ENCODE measurements at regions not wholly inside any gene's neighbourhood (a gene's known extent, or its start where the extent isn't known, plus 50 kb on each side); places are given as distances from the start of the nearest gene placed in this dataset.

GRCh38 chr20:48126227-48126740, 341.0 kb upstream of the SULF2 start (continued):
- TF ChIP-seq, protein P1, sequence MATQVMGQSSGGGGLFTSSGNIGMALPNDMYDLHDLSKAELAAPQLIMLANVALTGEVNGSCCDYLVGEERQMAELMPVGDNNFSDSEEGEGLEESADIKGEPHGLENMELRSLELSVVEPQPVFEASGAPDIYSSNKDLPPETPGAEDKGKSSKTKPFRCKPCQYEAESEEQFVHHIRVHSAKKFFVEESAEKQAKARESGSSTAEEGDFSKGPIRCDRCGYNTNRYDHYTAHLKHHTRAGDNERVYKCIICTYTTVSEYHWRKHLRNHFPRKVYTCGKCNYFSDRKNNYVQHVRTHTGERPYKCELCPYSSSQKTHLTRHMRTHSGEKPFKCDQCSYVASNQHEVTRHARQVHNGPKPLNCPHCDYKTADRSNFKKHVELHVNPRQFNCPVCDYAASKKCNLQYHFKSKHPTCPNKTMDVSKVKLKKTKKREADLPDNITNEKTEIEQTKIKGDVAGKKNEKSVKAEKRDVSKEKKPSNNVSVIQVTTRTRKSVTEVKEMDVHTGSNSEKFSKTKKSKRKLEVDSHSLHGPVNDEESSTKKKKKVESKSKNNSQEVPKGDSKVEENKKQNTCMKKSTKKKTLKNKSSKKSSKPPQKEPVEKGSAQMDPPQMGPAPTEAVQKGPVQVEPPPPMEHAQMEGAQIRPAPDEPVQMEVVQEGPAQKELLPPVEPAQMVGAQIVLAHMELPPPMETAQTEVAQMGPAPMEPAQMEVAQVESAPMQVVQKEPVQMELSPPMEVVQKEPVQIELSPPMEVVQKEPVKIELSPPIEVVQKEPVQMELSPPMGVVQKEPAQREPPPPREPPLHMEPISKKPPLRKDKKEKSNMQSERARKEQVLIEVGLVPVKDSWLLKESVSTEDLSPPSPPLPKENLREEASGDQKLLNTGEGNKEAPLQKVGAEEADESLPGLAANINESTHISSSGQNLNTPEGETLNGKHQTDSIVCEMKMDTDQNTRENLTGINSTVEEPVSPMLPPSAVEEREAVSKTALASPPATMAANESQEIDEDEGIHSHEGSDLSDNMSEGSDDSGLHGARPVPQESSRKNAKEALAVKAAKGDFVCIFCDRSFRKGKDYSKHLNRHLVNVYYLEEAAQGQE (IDR thresholded peaks at IDR 0.05; ENCODE audit: borderline replicate concordance in 1 of 2, low read depth in 1 of 2, low read length in 2 of 2), result no peak
- TF ChIP-seq, protein P2, sequence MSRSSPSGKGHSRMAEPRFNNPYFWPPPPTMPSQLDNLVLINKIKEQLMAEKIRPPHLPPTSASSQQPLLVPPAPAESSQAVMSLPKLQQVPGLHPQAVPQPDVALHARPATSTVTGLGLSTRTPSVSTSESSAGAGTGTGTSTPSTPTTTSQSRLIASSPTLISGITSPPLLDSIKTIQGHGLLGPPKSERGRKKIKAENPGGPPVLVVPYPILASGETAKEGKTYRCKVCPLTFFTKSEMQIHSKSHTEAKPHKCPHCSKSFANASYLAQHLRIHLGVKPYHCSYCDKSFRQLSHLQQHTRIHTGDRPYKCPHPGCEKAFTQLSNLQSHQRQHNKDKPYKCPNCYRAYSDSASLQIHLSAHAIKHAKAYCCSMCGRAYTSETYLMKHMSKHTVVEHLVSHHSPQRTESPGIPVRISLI (CRISPR knock-in tag; IDR thresholded peaks at IDR 0.05; ENCODE audit: borderline replicate concordance), result no peak
- TF ChIP-seq, protein P3, sequence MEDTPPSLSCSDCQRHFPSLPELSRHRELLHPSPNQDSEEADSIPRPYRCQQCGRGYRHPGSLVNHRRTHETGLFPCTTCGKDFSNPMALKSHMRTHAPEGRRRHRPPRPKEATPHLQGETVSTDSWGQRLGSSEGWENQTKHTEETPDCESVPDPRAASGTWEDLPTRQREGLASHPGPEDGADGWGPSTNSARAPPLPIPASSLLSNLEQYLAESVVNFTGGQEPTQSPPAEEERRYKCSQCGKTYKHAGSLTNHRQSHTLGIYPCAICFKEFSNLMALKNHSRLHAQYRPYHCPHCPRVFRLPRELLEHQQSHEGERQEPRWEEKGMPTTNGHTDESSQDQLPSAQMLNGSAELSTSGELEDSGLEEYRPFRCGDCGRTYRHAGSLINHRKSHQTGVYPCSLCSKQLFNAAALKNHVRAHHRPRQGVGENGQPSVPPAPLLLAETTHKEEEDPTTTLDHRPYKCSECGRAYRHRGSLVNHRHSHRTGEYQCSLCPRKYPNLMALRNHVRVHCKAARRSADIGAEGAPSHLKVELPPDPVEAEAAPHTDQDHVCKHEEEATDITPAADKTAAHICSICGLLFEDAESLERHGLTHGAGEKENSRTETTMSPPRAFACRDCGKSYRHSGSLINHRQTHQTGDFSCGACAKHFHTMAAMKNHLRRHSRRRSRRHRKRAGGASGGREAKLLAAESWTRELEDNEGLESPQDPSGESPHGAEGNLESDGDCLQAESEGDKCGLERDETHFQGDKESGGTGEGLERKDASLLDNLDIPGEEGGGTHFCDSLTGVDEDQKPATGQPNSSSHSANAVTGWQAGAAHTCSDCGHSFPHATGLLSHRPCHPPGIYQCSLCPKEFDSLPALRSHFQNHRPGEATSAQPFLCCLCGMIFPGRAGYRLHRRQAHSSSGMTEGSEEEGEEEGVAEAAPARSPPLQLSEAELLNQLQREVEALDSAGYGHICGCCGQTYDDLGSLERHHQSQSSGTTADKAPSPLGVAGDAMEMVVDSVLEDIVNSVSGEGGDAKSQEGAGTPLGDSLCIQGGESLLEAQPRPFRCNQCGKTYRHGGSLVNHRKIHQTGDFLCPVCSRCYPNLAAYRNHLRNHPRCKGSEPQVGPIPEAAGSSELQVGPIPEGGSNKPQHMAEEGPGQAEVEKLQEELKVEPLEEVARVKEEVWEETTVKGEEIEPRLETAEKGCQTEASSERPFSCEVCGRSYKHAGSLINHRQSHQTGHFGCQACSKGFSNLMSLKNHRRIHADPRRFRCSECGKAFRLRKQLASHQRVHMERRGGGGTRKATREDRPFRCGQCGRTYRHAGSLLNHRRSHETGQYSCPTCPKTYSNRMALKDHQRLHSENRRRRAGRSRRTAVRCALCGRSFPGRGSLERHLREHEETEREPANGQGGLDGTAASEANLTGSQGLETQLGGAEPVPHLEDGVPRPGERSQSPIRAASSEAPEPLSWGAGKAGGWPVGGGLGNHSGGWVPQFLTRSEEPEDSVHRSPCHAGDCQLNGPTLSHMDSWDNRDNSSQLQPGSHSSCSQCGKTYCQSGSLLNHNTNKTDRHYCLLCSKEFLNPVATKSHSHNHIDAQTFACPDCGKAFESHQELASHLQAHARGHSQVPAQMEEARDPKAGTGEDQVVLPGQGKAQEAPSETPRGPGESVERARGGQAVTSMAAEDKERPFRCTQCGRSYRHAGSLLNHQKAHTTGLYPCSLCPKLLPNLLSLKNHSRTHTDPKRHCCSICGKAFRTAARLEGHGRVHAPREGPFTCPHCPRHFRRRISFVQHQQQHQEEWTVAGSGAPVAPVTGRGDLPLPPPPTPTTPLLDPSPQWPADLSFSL (CRISPR knock-in tag; IDR thresholded peaks at IDR 0.05), result no peak
- TF ChIP-seq, protein P4, sequence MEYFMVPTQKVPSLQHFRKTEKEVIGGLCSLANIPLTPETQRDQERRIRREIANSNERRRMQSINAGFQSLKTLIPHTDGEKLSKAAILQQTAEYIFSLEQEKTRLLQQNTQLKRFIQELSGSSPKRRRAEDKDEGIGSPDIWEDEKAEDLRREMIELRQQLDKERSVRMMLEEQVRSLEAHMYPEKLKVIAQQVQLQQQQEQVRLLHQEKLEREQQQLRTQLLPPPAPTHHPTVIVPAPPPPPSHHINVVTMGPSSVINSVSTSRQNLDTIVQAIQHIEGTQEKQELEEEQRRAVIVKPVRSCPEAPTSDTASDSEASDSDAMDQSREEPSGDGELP (IDR thresholded peaks at IDR 0.05; ENCODE audit: borderline replicate concordance, low read depth), result peak; percentile 30; the same call in 1 of the 2 replicates
- no peak for TF ChIP-seq ZNF781 (CRISPR knock-in tag; IDR thresholded peaks at IDR 0.05; ENCODE audit: borderline replicate concordance, not compliant biosample characterization)
- TF ChIP-seq ZNF207 (IDR thresholded peaks at IDR 0.05; ENCODE audit: borderline replicate concordance), result no peak
- no peak for TF ChIP-seq ZBTB25 (CRISPR knock-in tag; IDR thresholded peaks at IDR 0.05)
- peak; percentile 98 for TF ChIP-seq ZBTB7A (CRISPR knock-in tag; IDR thresholded peaks at IDR 0.05)
- TF ChIP-seq ARHGAP35 (CRISPR knock-in tag; IDR thresholded peaks at IDR 0.05; ENCODE audit: borderline replicate concordance), result no peak
- TF ChIP-seq NR2F6 (IDR thresholded peaks at IDR 0.05), result peak; percentile 89
- peak; percentile 89 for TF ChIP-seq NR2F6 (CRISPR knock-in tag; IDR thresholded peaks at IDR 0.05)
- TF ChIP-seq, protein P5, sequence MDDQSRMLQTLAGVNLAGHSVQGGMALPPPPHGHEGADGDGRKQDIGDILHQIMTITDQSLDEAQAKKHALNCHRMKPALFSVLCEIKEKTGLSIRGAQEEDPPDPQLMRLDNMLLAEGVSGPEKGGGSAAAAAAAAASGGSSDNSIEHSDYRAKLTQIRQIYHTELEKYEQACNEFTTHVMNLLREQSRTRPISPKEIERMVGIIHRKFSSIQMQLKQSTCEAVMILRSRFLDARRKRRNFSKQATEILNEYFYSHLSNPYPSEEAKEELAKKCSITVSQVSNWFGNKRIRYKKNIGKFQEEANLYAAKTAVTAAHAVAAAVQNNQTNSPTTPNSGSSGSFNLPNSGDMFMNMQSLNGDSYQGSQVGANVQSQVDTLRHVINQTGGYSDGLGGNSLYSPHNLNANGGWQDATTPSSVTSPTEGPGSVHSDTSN (CRISPR knock-in tag; IDR thresholded peaks at IDR 0.05; ENCODE audit: borderline replicate concordance), result no peak
- TF ChIP-seq U2AF1 (optimal IDR thresholded peaks at IDR 0.05; ENCODE audit: low read depth, low read length), result no peak
- TF ChIP-seq ZNF367 (CRISPR knock-in tag; IDR thresholded peaks at IDR 0.05; ENCODE audit: borderline replicate concordance), result no peak
- no peak for TF ChIP-seq SKI (IDR thresholded peaks at IDR 0.05; ENCODE audit: partially characterized antibody)
